ENCODE measurements at regions not wholly inside any gene's neighbourhood (a gene's known extent, or its start where the extent isn't known, plus 50 kb on each side); places are given as distances from the start of the nearest gene placed in this dataset.
A peak's percentile ranks its signal among the peaks of the same experiment; 100 is the strongest.

GRCh38 chr11:95299078-95299679, 68.2 kb upstream of the SESN3 start:
- no peaks in the 10 kb centered on the region for H3K27me3 ChIP-seq
- H3K36me3 ChIP-seq, result no peaks in the 10 kb centered on the region
- peak in 1 of 5 donors; percentile 34 for DNase-seq
- intact Hi-C loops (cut with DNase I), result no loop called here
- WGBS, 3 donors, result 30 to 33% (median 32%) methylated on average over 9 of the region's 9 CpGs
- TF ChIP-seq, protein P1, sequence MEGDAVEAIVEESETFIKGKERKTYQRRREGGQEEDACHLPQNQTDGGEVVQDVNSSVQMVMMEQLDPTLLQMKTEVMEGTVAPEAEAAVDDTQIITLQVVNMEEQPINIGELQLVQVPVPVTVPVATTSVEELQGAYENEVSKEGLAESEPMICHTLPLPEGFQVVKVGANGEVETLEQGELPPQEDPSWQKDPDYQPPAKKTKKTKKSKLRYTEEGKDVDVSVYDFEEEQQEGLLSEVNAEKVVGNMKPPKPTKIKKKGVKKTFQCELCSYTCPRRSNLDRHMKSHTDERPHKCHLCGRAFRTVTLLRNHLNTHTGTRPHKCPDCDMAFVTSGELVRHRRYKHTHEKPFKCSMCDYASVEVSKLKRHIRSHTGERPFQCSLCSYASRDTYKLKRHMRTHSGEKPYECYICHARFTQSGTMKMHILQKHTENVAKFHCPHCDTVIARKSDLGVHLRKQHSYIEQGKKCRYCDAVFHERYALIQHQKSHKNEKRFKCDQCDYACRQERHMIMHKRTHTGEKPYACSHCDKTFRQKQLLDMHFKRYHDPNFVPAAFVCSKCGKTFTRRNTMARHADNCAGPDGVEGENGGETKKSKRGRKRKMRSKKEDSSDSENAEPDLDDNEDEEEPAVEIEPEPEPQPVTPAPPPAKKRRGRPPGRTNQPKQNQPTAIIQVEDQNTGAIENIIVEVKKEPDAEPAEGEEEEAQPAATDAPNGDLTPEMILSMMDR (IDR thresholded peaks at IDR 0.05), result no peak
- no peak for TF ChIP-seq EP300 (IDR thresholded peaks at IDR 0.05)
- no peak for TF ChIP-seq POLR2A (IDR thresholded peaks at IDR 0.05)
- H3K4me1 ChIP-seq (ENCODE audit: insufficient read depth), result peaks cover 4% of the 10 kb centered on the region
- no peak overlapping the region for H3K4me3 ChIP-seq
- H3K9me3 ChIP-seq, result no peaks in the 10 kb centered on the region
- no peak overlapping the region for H3K27ac ChIP-seq

DNA sequence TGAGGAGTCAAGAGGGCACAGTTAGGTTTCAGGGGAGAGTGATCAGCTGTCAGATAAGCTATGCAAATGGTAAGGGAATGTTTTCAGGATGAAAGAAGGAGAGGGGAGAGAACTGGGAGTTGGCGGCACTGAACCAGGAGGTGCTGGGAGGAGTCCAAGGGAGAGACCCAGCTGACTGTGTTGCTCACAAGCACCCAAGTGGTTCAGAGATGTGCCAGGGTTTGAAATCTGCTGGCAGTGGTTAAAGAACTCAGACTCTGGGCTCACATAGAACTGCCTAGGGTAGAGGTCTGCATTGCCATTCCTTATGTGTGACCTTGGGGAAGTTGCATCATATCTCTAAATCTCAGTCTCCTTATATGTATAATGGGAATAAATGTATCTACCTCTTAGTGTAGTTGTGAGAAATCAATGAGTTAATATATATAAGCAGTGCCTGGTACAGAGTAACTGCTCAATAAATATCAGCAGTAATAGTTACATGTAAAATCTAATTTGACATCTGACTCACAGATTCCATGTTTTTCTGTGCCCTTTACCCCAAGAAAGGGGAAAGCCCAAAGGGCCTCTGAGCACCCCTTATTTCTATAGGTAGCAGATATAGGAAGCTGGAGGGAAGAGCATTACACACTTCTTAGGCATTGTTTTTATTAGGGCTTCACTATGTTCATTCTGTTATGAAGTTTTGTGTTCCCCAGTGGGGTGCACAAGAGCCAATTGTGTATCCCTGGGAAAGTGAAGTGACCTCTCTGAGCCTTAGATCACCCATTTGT, 66.9 kb upstream of the SESN3 start:
- WGBS, 3 donors, result 86 to 98% (median 89%) methylated on average over 1 of the region's 1 CpG
- Histone ChIP-seq H3K4me1 (ENCODE audit: insufficient read depth) (peaks cover 4% of the 10 kb centered on the region), H3K36me3 (no peaks in the 10 kb centered on the region), H3K27ac (no peak overlapping the region), H3K4me3 (no peak overlapping the region), H3K27me3 (no peaks in the 10 kb centered on the region), H3K9me3 (no peaks in the 10 kb centered on the region)
- DNase-seq, result no peak
- TF ChIP-seq POLR2A (IDR thresholded peaks at IDR 0.05) (no peak), EP300 (IDR thresholded peaks at IDR 0.05) (no peak)
- TF ChIP-seq, protein P1 (IDR thresholded peaks at IDR 0.05), result no peak
- intact Hi-C loops (cut with DNase I), result no loop called here

DNA sequence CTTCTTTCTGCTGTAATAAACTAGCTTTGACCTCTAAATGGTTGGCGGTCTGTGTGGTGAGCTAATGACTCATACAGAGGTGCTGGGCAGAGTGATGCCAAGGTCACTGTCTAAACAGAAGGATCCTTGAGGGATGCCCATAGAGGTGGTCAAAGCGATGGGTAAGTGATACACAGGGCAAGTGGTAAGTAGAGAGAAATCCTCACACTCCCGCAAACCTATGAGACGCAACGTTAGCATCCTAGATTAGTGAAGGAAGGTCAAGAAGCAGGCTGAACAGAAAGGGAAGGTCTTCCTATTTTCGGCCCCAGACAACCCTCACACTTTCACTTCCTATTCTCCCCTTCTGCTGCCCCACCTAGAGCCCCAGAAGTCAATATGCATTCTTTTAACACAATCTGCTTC, 65.6 kb upstream of the SESN3 start:
- intact Hi-C loops (cut with DNase I), result no loop called here
- Histone ChIP-seq H3K36me3 (no peaks in the 10 kb centered on the region), H3K9me3 (no peaks in the 10 kb centered on the region), H3K27me3 (no peaks in the 10 kb centered on the region), H3K4me3 (no peak overlapping the region), H3K4me1 (ENCODE audit: insufficient read depth) (peaks cover 4% of the 10 kb centered on the region), H3K27ac (no peak overlapping the region)
- no peak for DNase-seq
- no peak for TF ChIP-seq EP300 (IDR thresholded peaks at IDR 0.05)
- TF ChIP-seq POLR2A (IDR thresholded peaks at IDR 0.05), result no peak
- TF ChIP-seq, protein P1 (IDR thresholded peaks at IDR 0.05), result no peak
- 69 to 76% (median 73%) methylated on average over 6 of the region's 6 CpGs for WGBS, 3 donors

GRCh38 chr11:95296165-95296564, 65.2 kb upstream of the SESN3 start:
- no peaks in the 10 kb centered on the region for H3K36me3 ChIP-seq
- peak in 2 of 5 donors; percentile 36 to 44 for DNase-seq
- intact Hi-C loops (cut with DNase I), result no loop called here
- no peak overlapping the region for H3K4me3 ChIP-seq
- no peaks in the 10 kb centered on the region for H3K9me3 ChIP-seq
- no peak for TF ChIP-seq EP300 (IDR thresholded peaks at IDR 0.05)
- TF ChIP-seq, protein P1 (IDR thresholded peaks at IDR 0.05), result no peak
- no peak for TF ChIP-seq POLR2A (IDR thresholded peaks at IDR 0.05)
- no peak overlapping the region for H3K27ac ChIP-seq
- no peaks in the 10 kb centered on the region for H3K27me3 ChIP-seq
- H3K4me1 ChIP-seq (ENCODE audit: insufficient read depth), result peaks cover 4% of the 10 kb centered on the region

Measured in ovary (tissue), 7 donors.